ENCODE measurements at regions not wholly inside any gene's neighbourhood (a gene's known extent, or its start where the extent isn't known, plus 50 kb on each side); places are given as distances from the start of the nearest gene placed in this dataset.

DNA sequence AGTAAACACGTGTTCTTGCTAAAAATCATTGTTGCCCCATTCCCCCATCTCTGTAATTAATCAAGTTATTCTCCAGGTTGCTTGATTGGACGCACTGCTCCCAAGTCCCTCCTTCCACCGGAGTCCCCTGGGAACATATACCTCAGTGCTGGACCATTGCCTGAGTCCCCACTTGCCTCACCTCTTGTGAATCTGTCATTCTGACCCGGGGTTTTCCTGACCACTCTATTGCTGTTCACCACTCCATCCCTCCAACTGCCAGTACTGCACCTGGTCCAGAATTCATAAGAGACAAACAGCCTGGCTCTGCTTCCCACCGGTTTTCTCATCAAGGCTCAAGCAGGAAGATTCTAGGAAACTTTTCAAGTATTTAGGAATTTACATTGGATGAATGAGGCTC lies 555.9 kb downstream of the VRK1 start:
- Histone ChIP-seq H4K20me1 (ENCODE audit: insufficient read depth, poor library complexity, severe bottlenecking) (no peaks in the 10 kb centered on the region), H2AFZ (no peak overlapping the region), H3K27ac (no peak overlapping the region), H3K36me3 (replicated peaks; ENCODE audit: insufficient read depth, low read depth) (no peaks in the 10 kb centered on the region), H3K27me3 (no peaks in the 10 kb centered on the region), H3K4me1 (ENCODE audit: insufficient read depth) (no peaks in the 10 kb centered on the region), H3K9me2 (replicated peaks; ENCODE audit: insufficient read depth) (no peaks in the 10 kb centered on the region), H3K4me3 (no peak overlapping the region), H3K79me2 (no peaks in the 10 kb centered on the region), H3K9me3 (ENCODE audit: low read depth) (no peaks in the 10 kb centered on the region), H3K4me2 (no peak overlapping the region)
- TF ChIP-seq EZH2 (IDR thresholded peaks at IDR 0.05; ENCODE audit: borderline replicate concordance) (no peak), EZH2phosphoT487 (IDR thresholded peaks at IDR 0.05; ENCODE audit: low read depth, severe bottlenecking, unreplicated experiment) (no peak)
- TF ChIP-seq, protein P1, sequence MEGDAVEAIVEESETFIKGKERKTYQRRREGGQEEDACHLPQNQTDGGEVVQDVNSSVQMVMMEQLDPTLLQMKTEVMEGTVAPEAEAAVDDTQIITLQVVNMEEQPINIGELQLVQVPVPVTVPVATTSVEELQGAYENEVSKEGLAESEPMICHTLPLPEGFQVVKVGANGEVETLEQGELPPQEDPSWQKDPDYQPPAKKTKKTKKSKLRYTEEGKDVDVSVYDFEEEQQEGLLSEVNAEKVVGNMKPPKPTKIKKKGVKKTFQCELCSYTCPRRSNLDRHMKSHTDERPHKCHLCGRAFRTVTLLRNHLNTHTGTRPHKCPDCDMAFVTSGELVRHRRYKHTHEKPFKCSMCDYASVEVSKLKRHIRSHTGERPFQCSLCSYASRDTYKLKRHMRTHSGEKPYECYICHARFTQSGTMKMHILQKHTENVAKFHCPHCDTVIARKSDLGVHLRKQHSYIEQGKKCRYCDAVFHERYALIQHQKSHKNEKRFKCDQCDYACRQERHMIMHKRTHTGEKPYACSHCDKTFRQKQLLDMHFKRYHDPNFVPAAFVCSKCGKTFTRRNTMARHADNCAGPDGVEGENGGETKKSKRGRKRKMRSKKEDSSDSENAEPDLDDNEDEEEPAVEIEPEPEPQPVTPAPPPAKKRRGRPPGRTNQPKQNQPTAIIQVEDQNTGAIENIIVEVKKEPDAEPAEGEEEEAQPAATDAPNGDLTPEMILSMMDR (IDR thresholded peaks at IDR 0.05; ENCODE audit: poor library complexity), result no peak
- no peak for DNase-seq (ENCODE audit: low spot score)
- 89% methylated on average over 5 of the region's 5 CpGs for WGBS (ENCODE audit: low lambda C conversion rate, missing lambda C conversion rate)

DNA sequence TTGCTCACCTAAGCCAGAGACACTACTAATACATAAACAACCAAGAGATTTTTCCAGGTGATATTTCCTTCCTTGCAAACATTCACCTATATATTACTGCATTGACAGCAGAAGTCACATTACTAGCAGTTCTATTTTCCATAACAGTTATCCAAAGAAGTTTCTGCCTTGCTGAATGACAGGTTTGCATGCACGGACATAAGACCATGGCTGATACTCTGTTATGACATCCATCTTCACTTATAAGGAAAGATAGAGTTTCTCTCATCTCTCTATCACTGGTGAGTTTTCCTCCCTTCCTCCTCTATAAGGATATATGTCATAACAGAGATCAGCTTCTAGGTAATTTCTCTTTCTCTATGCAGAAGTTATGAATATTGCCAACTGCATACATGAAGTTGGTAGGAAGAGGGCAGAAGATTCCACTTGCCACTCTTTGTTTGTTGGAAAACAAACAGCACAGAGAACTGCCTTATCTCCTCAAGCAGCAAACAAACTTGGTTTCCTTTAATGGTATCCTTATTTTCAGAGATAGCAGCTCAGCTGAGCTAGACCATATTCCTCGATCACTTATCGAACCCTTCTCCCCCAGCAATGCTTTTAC lies 557.0 kb downstream of the VRK1 start:
- Histone ChIP-seq H3K4me1 (ENCODE audit: insufficient read depth) (no peaks in the 10 kb centered on the region), H3K9me3 (ENCODE audit: low read depth) (no peaks in the 10 kb centered on the region), H3K27ac (no peak overlapping the region), H3K4me3 (no peak overlapping the region), H4K20me1 (ENCODE audit: insufficient read depth, poor library complexity, severe bottlenecking) (no peaks in the 10 kb centered on the region), H3K4me2 (no peak overlapping the region), H3K9me2 (replicated peaks; ENCODE audit: insufficient read depth) (no peaks in the 10 kb centered on the region), H2AFZ (no peak overlapping the region), H3K36me3 (replicated peaks; ENCODE audit: insufficient read depth, low read depth) (no peaks in the 10 kb centered on the region), H3K79me2 (no peaks in the 10 kb centered on the region), H3K27me3 (no peaks in the 10 kb centered on the region)
- TF ChIP-seq EZH2 (IDR thresholded peaks at IDR 0.05; ENCODE audit: borderline replicate concordance) (no peak), EZH2phosphoT487 (IDR thresholded peaks at IDR 0.05; ENCODE audit: low read depth, severe bottlenecking, unreplicated experiment) (no peak)
- TF ChIP-seq, protein P1 (IDR thresholded peaks at IDR 0.05; ENCODE audit: poor library complexity), result no peak
- no peak for DNase-seq (ENCODE audit: low spot score)
- WGBS (ENCODE audit: low lambda C conversion rate, missing lambda C conversion rate), result 55% methylated on average over 3 of the region's 3 CpGs

DNA sequence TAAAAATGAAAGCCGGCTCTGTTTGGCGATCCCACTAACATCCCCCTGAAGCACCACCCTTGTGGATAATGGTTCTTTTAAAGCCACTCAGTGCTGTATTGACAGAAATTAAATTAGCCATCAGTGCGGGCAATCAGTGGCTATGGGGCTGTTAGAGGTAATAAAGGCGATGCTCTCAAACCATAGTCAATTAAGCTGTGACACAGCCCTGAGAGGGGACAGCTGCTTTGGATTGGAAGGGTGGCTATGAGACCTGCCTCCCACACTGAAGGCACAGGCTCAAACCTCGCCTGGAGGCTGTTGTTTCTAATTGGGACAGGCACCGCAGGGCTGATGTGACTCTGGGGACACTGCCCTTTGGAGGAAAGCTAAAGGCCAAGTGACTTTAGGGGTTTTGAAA lies 562.2 kb downstream of the VRK1 start:
- TF ChIP-seq EZH2 (IDR thresholded peaks at IDR 0.05; ENCODE audit: borderline replicate concordance), result no peak
- TF ChIP-seq, protein P1 (IDR thresholded peaks at IDR 0.05; ENCODE audit: poor library complexity), result no peak
- Histone ChIP-seq H3K27me3 (no peaks in the 10 kb centered on the region), H3K4me1 (ENCODE audit: insufficient read depth) (no peaks in the 10 kb centered on the region), H3K4me2 (no peak overlapping the region), H3K9me3 (ENCODE audit: low read depth) (no peaks in the 10 kb centered on the region), H3K9me2 (replicated peaks; ENCODE audit: insufficient read depth) (no peaks in the 10 kb centered on the region), H3K27ac (no peak overlapping the region), H3K79me2 (no peaks in the 10 kb centered on the region), H3K36me3 (replicated peaks; ENCODE audit: insufficient read depth, low read depth) (no peaks in the 10 kb centered on the region), H2AFZ (no peak overlapping the region), H3K4me3 (no peak overlapping the region), H4K20me1 (ENCODE audit: insufficient read depth, poor library complexity, severe bottlenecking) (no peaks in the 10 kb centered on the region)
- 80% methylated on average over 6 of the region's 6 CpGs for WGBS (ENCODE audit: low lambda C conversion rate, missing lambda C conversion rate)
- no peak for DNase-seq (ENCODE audit: low spot score)

DNA sequence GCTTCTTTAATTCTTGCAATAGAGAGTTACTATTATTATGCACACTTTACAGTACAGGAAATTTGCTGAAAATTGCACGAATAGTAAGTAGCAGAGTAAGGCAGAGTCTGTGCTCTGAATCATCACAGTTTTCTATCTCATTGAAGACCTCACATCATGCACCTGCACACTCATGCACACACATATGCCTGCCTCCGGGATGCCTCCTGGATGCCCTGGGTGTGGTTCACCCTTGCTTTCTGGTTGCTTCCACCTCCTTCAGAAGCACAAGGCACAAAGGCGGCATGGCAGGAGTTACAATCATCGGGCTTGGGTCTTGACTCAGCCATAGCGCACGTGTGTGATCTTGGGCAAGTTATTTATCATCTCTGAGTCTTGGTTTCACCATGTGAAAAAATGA lies 564.0 kb downstream of the VRK1 start:
- no peak for DNase-seq (ENCODE audit: low spot score)
- Histone ChIP-seq H3K36me3 (replicated peaks; ENCODE audit: insufficient read depth, low read depth) (no peaks in the 10 kb centered on the region), H3K79me2 (no peaks in the 10 kb centered on the region), H3K9me2 (replicated peaks; ENCODE audit: insufficient read depth) (no peaks in the 10 kb centered on the region), H3K9me3 (ENCODE audit: low read depth) (no peaks in the 10 kb centered on the region), H3K4me1 (ENCODE audit: insufficient read depth) (no peaks in the 10 kb centered on the region), H3K27ac (no peak overlapping the region), H3K27me3 (no peaks in the 10 kb centered on the region), H3K4me3 (no peak overlapping the region), H3K4me2 (no peak overlapping the region), H4K20me1 (ENCODE audit: insufficient read depth, poor library complexity, severe bottlenecking) (no peaks in the 10 kb centered on the region), H2AFZ (no peak overlapping the region)
- TF ChIP-seq, protein P1 (IDR thresholded peaks at IDR 0.05; ENCODE audit: poor library complexity), result no peak
- TF ChIP-seq EZH2 (IDR thresholded peaks at IDR 0.05; ENCODE audit: borderline replicate concordance) (no peak), EZH2phosphoT487 (IDR thresholded peaks at IDR 0.05; ENCODE audit: low read depth, severe bottlenecking, unreplicated experiment) (no peak)
- WGBS (ENCODE audit: low lambda C conversion rate, missing lambda C conversion rate), result 92% methylated on average over 6 of the region's 6 CpGs
